GM12891 (cell line): ENCODE measurements at regions not wholly inside any gene's neighbourhood (a gene's known extent, or its start where the extent isn't known, plus 50 kb on each side); places are given as distances from the start of the nearest gene placed in this dataset.
A peak's percentile ranks its signal among the peaks of the same experiment; 100 is the strongest.

Experiments used
- DNase-seq: peaks from one replicate; pipeline ENCODE4 v3.0.0; 2011; ENCODE audit warnings: low spot score; ENCODE audit not compliant: insufficient read length
- FAIRE-seq: peaks from 2 replicates; lab custom pipeline; 2011; peaks lifted over from hg19 to GRCh38; lab: Jason Lieb, UNC
- PAX5 ChIP-seq: IDR thresholded peaks from 2 replicates; pipeline ENCODE4 v1.6.1; 2011; ENCODE audit warnings: low read length, moderate library complexity, mild to moderate bottlenecking; ENCODE audit not compliant: insufficient read depth, severe bottlenecking
- POLR2A ChIP-seq: IDR thresholded peaks from 2 replicates; pipeline ENCODE4 v1.6.1; 2011; ENCODE audit warnings: low read depth, low read length, control low read depth
- POLR2AphosphoS5 ChIP-seq: IDR thresholded peaks from 2 replicates; pipeline ENCODE4 v1.6.1; 2011; ENCODE audit warnings: low read depth, low read length, control low read depth
- POU2F2 ChIP-seq: IDR thresholded peaks from 2 replicates; pipeline ENCODE4 v1.6.1; 2011; ENCODE audit warnings: low read depth, mild to moderate bottlenecking, control low read depth, low read length, moderate library complexity
- SPI1 ChIP-seq: IDR thresholded peaks from 2 replicates; pipeline ENCODE4 v1.6.1; 2011; ENCODE audit warnings: low read depth, low read length, control low read depth
- TAF1 ChIP-seq: IDR thresholded peaks from 2 replicates; pipeline ENCODE4 v1.6.1; 2011; ENCODE audit warnings: low read depth, low read length, control low read depth

DNA sequence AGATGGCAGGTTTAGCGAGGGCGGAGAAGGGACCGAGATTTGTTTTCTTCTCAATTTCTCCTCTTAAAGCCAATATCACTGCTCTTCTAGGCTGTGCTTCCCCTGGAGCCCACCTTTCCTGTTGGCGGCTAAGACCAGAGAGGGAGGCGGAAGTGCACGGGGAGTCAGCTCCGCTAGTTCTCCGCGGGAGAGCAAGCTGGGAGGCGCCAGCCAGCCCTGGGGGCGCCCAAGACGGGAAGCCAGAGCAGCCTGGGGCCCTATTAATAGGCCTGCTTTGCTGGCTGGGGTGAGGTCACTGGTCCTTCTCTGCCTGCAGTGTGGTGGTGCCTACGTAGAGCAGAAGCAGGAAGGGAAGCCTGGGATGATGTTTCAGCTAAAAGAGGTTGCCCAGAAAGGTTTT lies 61.6 kb downstream of the LSM5 start:
- FAIRE-seq, result no peak
- TF ChIP-seq POLR2A (no peak), POLR2AphosphoS5 (no peak), SPI1 (no peak), POU2F2 (no peak), TAF1 (no peak), PAX5 (no peak)
- DNase-seq, result no peak

DNA sequence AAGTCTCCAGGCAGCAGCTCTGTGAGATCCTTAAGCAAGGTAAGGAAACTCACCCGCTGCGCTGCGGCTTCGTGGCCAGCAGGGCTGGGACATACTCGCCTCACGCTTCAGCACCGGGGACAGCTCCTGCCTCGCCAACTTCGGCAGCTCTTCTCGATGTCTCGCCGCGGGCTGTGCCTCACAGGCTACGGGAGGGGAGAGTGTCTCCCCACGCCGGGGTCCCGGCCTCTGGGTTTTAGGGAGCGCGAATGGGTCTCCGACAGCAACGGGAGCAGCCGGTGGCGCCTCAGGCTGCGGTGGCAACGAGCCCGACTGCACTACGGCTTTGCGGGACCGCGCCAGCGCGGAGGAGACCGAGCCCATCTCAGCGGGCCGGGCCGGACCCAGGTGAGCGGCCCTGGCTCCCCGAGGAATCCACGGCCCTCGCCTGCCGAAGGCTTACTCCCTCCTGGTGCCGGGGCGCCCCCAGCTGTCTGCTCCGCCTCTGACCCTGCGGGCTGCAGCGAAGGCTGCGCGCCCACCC lies 62.4 kb downstream of the LSM5 start:
- FAIRE-seq, result peak; percentile 23
- DNase-seq, result peak; percentile 62

DNA sequence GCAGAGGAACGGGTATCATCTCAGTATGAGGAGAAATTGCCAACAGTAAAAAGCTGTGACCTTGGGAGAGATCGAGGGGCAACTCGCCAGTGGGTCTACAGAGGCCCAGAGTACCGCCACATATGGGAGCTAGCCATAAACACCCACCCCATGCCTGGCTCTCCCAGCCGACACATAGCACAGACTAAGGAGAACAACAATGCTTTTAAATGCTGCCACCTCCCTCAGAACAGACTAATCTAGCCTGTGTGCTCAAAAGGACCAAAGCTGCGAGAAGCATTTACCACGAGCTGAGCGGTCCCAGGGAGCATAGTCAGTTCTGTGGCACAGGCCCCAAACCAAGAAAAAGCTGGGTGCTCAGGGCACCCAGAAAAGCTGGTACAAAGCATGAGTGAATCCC lies 73.3 kb downstream of the LSM5 start:
- TF ChIP-seq POLR2A (no peak), POLR2AphosphoS5 (no peak), SPI1 (no peak), TAF1 (no peak), POU2F2 (no peak), PAX5 (no peak)
- DNase-seq (no peak), FAIRE-seq (no peak)

More for the DNA sequence above, 62.4 kb downstream of the LSM5 start:
- TF ChIP-seq POU2F2, result no peak
- no peak for TF ChIP-seq PAX5
- no peak for TF ChIP-seq POLR2AphosphoS5
- no peak for TF ChIP-seq TAF1
- no peak for TF ChIP-seq POLR2A

DNA sequence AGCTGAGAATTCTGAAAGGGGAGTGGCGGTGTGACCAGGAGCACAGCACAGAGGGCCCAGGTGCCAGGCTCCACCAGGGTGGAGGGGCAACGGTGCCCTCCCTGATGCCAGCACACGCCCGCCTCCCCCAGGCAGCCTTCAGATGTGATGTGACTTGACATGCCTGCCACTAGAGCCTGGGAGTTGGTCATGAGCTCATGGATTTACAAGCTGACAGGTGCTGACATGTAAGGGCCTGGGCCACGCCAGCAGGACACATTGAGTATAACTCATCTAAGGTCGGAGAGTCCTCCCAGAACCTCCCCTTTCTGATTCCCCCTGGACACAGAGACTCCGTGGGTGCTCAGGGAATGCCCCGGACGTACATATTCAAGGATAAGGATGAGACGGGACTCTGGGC lies 74.2 kb downstream of the LSM5 start:
- FAIRE-seq, result no peak
- TF ChIP-seq POU2F2, result no peak
- no peak for TF ChIP-seq POLR2A
- no peak for TF ChIP-seq TAF1
- TF ChIP-seq POLR2AphosphoS5, result no peak
- TF ChIP-seq SPI1, result no peak
- no peak for TF ChIP-seq PAX5
- no peak for DNase-seq

DNA sequence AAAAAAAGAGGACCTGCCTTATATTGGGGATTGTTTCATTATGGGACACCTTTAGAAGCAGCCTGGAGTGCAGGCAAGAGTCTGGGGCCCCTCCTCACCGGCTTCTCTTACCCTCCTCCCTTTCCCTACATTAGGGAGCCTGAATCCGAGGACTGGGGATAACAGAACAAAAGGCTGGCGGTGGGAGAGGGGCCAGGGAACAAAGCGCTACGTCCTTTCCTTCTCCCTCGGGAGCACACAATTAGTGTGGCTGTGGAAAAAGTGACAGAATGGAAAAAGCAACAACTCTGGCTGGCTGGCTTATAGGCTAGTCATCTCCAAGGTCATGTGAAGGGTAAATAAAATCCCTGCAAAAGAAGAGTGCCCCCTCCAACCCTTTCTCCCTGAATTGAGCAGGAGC lies 74.7 kb downstream of the LSM5 start:
- DNase-seq, result no peak
- TF ChIP-seq SPI1 (no peak), PAX5 (no peak), POU2F2 (no peak), TAF1 (no peak), POLR2A (no peak), POLR2AphosphoS5 (no peak)
- no peak for FAIRE-seq

DNA sequence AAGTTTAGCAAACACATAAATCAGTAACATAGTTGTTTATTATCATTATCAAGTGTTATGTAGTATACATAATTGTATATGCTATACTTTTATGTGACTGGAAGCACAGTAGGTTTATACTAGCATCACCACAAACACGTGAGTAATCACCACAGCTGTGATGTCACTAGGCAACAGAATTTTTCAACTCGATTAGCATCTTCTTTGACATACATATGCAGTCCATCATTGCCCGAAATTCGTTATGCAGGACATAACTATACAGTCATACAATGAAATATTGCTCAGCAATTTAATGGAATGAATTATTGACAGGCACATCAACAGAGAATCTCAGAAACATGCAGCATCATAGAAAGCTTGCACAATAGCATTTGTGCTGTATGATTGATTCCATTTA lies 77.7 kb downstream of the LSM5 start:
- DNase-seq (no peak), FAIRE-seq (no peak)
- TF ChIP-seq TAF1 (no peak), SPI1 (no peak), POU2F2 (no peak), POLR2A (no peak), PAX5 (no peak), POLR2AphosphoS5 (no peak)

DNA sequence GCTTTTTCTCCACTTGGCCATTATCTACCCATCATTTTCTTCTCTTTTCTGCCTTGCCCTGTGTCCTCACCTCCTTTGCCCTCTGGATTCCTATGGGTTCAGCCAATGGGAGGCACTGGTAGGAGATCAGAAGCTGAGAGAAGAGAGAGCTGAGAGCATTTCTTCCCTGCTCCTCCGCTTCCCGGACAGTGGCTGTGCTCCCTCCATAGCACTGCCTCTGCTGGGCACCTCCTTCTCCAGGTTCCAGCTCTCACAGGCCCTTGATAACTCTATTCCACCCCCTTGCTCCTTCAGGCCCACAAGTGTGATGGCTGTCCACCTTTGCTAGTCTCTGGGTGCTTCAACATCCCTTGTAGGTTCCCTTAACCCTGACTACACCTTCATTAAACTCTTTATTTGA lies 79.6 kb downstream of the LSM5 start:
- FAIRE-seq (no peak), DNase-seq (no peak)
- TF ChIP-seq PAX5, result no peak
- no peak for TF ChIP-seq POU2F2
- TF ChIP-seq POLR2A, result no peak
- no peak for TF ChIP-seq TAF1
- no peak for TF ChIP-seq POLR2AphosphoS5
- no peak for TF ChIP-seq SPI1

DNA sequence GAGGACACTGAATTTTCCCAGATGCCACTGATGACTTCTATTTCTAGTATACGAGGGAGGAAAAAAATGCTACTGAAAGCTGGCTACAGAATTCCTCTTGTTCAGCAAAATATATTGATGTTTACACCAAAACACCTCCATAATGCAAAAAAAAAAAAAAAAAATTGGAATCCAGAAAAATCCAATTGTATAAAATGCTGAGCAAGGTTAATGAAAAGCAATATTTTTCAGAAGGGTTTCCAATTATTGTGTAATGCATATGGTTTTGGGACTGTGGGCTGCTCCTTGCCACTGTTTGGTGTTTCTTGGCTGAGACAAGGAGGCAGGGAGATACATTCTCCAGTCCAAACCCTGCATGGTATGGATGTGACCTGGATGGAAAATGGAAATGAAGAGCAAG lies 83.8 kb downstream of the LSM5 start:
- DNase-seq (no peak), FAIRE-seq (no peak)
- TF ChIP-seq POLR2A, result no peak
- no peak for TF ChIP-seq SPI1
- no peak for TF ChIP-seq PAX5
- no peak for TF ChIP-seq POLR2AphosphoS5
- TF ChIP-seq POU2F2, result no peak
- TF ChIP-seq TAF1, result no peak

DNA sequence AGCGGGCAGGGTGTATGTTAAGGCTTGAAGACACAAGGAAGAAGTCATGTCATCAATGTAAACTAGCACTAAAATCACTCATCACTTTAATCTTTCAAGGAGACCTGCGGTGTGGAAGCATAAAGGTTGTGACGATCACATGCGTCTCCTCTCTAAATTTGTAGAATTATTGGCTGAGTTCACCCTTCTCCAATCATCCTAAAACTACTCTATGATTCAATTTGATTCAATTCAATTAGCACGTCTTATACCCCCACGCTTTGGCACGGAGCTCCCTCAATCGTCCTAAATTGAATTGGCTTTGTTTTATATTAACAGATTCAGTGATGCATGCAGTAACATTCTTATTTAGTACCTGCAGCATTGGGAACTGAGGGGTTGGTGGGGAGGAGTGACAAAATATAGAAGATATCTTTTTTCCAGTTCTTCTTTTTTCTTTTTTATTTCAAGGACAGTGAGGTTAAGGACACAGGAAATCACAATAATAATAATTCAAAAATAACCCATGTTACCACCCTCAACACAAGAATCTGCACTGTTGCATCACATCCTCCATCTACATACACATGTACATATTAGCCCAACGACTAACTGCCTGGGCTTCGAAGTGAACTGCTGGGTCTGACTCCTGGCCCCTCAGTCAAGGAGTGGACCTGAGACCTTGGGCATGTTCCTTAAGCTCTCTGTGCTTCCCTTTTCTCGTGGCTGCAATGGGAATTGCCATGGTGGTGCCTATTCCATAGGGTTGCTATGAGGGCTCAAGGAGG lies 86.5 kb downstream of the LSM5 start:
- DNase-seq (no peak), FAIRE-seq (no peak)
- TF ChIP-seq POU2F2 (no peak), POLR2A (no peak), PAX5 (no peak), TAF1 (no peak), SPI1 (no peak), POLR2AphosphoS5 (no peak)

DNA sequence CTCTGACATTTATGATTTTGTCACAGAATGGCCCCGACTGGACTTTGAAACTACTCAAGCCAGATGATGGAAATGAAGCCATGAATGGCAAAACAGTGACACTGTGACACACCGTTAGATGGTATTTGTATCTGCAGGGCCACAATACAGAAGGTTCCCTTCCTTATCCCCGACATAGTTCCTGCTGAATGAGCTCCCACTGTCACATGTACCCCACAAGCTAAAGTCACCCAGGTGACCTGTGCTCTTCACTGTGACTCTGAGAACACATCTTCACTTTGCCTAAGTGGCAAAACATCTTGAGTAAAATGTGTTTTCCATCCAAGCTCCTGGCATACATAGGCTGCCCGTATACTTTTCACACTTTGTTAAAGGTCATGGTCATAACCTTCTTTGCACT lies 89.5 kb downstream of the LSM5 start:
- no peak for TF ChIP-seq TAF1
- TF ChIP-seq POLR2A, result no peak
- TF ChIP-seq POLR2AphosphoS5, result no peak
- no peak for TF ChIP-seq PAX5
- TF ChIP-seq SPI1, result no peak
- TF ChIP-seq POU2F2, result no peak
- FAIRE-seq (no peak), DNase-seq (no peak)

DNA sequence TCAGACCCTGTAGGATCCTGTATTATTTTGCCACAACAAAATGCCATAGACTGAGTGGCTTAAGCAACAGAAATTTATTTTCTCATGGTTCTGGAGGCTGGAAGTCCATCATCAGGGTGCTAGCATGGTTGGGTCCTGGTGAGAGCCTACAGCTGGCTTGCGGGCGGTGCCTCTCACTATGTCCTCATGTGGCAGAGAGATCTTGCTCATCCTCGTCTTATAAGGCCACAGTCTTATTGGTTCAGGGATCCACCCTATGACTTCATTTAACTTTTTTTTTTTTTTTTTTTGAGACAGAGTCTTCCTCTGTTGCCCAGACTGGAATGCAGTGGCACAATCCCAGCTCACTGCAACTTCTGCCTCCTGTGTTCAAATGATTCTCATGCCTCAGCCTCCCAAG lies 90.9 kb downstream of the LSM5 start:
- DNase-seq (no peak), FAIRE-seq (no peak)
- no peak for TF ChIP-seq POLR2AphosphoS5
- no peak for TF ChIP-seq SPI1
- TF ChIP-seq POLR2A, result no peak
- TF ChIP-seq PAX5, result no peak
